H54 (cell line): ENCODE measurements at regions not wholly inside any gene's neighbourhood (a gene's known extent, or its start where the extent isn't known, plus 50 kb on each side); places are given as distances from the start of the nearest gene placed in this dataset.
"Not testable (repeated sequence)": the region's sequence is repeated elsewhere in the genome, so short reads cannot be mapped to it uniquely, and the experiment has no call there.

Source experiments
- DNase-seq: peaks from one replicate; pipeline ENCODE4 v3.0.0; 2011; ENCODE audit warnings: low spot score, mixed read lengths; ENCODE audit not compliant: insufficient read length
- FAIRE-seq: peaks from 3 replicates; lab custom pipeline; 2011; peaks lifted over from hg19 to GRCh38; lab: Jason Lieb, UNC
- POLR2A ChIP-seq: IDR thresholded peaks from 2 replicates; pipeline ENCODE4 v1.6.1; 2011; ENCODE audit warnings: low read depth, mild to moderate bottlenecking, low read length

DNA sequence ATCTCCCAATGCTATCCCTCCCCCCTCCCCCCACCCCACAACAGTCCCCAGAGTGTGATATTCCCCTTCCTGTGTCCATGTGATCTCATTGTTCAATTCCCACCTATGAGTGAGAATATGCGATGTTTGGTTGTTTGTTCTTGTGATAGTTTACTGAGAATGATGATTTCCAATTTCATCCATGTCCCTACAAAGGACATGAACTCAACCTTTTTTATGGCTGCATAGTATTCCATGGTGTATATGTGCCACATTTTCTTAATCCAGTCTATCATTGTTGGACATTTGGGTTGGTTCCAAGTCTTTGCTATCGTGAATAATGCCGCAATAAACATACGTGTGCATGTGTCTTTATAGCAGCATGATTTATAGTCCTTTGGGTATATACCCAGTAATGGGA, 106.1 kb downstream of the FOXD4L6 start:
- FAIRE-seq, DNase-seq: not testable (repeated sequence)

DNA sequence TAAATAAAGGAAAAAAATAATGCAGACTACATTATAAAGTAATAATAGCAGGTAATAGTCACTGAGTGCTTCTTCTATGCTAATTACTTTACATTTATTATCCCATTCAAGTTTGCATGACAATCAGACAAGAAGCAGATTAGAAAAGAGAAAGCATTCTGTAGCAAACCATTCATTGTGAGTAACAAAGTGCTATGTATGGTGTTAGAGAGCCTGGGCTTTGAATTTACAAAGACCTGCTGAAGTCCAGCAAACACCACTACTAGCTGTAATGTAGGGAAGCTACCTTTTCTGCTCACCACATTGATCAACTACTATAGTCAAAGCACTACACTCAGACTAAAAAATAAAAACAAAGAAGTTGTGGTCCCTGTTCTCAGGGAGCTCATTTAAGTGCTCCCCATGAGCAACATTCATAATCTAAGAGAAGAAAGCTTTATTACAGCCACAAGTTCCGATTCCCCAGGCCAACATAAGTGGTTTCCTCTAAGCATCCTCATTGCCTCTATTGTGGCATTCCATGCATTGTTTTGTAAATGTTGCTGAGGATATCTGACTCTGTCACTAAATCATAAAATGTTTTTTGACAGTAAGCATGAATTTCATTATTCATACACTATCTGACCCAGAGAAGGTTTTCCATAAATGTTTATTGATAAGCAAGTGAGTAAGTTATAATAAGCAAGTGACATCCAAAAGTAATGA, 108.5 kb downstream of the FOXD4L6 start:
- FAIRE-seq, DNase-seq: not testable (repeated sequence)

DNA sequence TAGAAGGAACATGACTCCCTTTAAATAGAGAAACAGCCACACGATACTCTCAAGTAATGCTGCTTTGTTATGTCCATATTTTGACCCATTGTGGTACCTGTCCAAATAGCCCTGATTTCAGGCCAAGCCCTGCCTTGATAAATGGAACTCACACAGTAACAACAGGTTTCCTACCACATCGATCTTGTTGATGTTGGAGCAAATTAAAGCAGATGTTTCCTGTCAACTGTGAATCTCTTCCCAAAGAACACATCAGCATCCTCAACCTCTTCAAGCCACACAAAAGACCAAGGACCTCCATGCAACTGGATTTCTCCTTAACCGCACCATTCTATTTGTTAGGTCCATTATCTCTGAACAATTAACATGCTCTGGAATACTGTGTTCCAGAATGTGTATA, 109.5 kb downstream of the FOXD4L6 start:
- not testable (repeated sequence) for FAIRE-seq, DNase-seq

DNA sequence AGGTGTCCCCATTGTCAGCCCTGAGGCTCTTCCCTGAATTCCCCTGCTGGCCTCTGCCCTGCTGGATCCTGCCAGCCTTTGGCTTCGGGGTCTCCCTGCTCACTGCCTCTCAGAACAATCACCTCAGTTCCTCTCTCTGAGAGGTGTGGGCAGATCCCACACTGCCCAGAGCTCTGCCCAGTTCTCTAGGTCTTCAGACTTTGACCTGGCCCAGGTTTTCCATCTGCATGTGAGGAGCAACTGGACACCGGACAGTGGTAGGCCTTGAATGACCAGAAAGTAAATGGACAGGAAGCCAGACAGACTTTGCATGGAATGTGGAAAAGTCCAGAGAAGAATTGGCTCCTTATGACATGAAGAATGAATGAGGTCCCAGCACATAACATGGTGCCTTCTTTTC, 111.8 kb downstream of the FOXD4L6 start:
- DNase-seq, FAIRE-seq: not testable (repeated sequence)

DNA sequence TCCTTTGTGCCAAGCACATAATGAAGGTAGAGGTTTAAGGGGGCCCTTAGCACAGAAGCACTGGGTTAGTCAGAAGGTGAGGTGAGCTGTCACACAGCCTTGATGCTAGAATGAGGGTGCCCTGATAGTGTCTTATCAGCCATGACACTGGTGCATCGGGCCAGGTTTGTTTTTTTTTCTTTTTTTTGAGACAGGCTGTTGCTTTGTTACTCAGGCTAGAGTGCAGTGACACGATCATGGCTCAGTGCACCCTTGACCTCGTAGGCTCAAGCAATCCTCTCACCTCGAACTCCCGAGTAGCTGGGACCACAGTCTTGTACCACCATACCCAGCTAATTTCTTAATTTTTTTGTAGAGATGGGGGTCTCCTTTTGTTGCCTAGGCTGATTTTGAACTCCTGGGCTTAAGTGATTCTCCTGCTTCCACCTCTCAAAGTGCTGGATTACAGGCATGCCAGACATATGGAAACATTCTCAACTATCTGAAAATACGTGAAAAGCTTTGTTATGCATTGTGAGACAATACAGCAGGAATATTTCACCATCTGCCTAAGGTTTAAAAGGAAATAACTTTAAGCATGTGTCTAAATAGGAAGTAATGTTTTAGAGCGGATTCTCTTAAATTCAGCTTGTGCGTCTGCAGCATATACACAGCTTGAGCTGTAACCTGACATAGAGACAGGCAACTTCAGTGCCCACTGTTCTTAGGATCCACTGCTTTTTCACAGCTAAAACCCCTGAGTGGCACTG, 128.4 kb downstream of the FOXD4L6 start:
- not testable (repeated sequence) for FAIRE-seq, DNase-seq

DNA sequence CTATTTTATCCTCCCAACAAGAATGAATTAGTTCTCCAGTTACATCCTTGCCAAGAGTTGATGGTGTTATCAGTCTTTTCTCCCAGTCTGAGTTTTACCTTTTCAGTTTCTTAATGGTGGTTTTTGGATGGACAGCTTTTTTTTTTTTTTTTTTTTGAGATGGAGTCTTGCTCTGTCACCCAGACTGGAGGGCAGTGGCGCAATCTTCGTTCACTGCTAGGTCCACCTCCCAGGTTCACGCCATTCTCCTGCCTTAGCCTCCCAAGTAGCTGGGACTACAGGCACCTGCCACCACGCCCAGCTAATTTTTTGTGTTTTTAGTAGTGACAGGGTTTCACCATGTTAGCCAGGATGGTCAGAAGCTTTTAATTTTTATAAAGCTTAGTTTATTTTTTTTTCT, 133.0 kb downstream of the FOXD4L6 start:
- not testable (repeated sequence) for DNase-seq, FAIRE-seq

DNA sequence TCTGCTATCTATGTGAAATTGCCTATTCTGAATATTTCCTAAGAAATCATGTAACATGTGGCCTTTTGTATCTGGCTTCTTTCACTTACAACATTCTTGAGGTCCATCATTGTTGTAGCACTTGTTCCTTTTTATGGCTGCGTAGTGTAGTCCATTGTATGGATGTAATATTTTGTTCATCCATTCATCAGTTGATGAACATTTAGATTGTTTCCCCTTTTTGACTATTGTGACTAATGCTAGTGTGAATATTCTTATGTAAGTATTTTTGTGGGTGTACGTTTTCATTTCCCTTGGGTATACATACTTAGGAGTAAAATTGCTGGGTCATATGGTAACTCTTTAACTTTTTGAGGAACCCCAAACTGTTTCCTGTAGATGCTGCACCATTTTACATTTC, 134.6 kb downstream of the FOXD4L6 start:
- not testable (repeated sequence) for FAIRE-seq, DNase-seq

DNA sequence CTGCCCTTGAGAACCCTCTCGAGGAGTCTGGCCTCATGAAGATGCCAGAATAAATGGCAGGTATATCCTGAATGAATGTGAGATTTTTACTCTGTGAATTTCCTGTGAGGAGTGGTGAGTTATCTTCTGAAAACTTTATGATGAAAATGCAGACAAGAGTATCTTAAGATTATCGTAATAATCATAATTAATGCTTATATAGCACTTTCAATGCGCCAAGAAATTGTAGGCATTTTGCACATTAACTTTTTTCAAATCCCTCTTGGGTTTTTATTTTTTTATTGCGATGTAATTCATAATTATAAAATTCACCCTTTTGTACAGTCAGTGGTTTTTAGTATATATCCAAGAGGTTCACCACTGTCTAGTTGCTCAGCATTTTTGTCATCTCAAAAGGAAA, 135.1 kb downstream of the FOXD4L6 start:
- not testable (repeated sequence) for FAIRE-seq, DNase-seq

DNA sequence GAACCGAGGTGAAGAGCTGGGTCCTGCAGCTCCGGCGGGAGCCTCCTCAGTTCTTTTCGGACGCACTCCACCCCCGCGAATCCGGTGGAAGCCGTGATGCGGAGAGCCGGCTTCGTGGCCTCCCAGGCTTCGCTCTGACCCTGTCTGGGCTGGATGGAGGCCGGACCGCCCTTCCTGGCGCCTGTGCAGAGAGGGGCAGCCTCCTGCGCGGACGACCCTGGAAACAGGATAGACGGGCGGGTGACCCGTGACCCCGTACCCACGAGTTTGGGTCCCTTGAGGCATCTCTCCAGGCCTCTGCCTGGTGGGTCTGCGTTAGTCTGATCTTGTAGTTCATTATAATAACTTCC, 136.0 kb downstream of the FOXD4L6 start:
- FAIRE-seq, DNase-seq: not testable (repeated sequence)

DNA sequence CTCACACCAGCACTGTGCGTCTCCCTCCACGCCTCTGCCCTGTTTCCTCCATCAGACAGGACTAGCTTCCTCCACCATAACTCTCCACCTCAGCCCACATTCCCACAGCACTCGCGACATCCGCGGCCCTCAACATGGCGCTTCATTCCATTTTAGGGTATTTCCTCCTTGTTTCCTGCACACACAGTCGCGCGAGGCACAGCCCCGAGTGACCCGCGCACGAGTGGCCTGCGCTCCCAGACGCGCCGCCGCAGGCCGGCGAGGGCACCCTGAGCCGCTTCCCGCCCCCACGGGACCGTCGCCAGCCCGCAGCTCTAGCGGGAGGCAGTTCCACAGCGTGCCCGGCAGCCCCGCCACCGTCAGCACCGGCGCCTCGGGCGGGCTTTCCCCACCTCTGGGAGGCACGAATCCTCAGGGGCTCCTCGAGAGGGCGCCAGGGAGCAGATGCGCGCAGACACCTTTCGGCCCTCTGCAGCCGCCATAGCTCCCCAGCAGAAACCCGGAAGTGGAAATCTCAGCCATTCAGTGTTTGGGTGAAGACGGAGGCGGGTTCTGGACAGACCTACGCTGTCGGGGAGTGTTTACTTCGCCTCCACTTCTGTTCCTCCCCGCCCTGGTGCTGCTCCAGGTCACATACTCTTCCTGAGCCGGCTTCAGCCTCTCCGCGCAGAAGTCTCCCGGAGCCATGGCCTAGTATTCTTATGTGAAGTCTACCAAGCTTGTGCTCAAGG, 136.6 kb downstream of the FOXD4L6 start:
- not testable (repeated sequence) for FAIRE-seq
- peak; percentile 63 for DNase-seq
- TF ChIP-seq POLR2A = peak; percentile 72

DNA sequence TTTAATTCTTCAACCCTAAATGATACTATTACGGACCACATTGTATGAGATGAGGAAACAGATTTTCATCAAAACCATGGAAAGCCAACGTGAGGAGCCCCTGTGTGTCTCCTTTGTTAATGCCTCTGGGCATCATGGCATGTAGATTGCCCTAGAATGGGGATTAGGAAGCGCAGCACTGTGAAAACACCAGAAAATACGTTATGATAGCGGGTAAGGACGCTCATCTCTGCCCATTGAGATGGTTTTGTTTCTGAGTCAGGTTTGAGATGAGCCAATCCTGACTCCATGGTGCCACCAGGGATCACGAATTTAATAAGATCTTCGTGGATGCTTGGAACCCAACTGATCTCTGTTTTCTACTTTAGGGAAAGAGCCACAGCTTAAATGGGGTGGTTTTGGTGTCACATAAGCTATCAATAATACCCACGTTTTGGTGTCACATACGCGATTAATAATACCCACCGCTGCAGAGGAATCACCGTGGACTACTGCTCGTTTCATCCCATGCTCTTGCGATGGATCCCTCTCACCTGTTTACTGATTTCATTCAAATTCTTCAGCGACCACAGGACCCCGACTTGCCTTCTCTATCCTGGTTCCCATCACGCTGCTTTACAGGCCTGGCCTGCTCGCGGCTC, 137.3 kb downstream of the FOXD4L6 start:
- FAIRE-seq, DNase-seq: not testable (repeated sequence)

DNA sequence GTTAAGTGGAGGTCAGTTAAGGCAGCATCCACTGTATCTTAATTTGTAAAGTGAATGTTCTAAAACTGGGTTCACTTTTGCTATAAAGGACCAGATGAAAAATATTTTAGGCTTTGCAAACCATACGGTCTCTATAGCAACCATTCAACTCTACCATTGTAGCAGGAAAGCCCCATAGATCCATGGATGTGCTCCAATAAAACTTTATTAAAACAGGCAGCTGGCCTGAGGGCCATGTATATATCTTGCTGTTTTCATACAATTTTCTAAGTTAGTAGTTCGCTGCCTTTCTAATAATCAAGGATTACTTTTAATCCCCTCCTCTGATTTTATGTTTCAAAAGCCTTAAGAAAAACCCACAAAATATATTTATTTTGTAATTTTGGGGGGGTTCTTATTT, 142.1 kb downstream of the FOXD4L6 start:
- DNase-seq, FAIRE-seq: not testable (repeated sequence)

DNA sequence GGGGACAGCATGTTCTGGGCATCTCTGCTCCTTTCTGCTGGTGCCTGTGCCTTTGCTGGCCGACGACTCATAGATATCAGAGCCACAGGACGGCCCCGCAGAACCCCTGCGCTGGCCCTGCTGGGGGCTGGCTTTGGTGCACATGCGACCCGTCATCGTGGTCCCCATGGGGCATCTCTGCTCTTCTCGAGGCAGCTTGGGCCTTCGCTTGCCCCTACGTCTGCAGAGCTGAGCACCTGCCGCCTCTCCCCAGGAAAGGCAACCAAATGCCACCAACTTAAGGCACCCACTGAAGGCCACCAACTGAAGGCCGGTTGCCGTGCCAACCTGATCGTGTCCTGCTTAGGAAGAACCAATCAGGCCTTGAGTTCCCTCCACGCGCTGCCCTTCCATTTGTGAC, 153.1 kb downstream of the FOXD4L6 start:
- DNase-seq, FAIRE-seq: not testable (repeated sequence)

DNA sequence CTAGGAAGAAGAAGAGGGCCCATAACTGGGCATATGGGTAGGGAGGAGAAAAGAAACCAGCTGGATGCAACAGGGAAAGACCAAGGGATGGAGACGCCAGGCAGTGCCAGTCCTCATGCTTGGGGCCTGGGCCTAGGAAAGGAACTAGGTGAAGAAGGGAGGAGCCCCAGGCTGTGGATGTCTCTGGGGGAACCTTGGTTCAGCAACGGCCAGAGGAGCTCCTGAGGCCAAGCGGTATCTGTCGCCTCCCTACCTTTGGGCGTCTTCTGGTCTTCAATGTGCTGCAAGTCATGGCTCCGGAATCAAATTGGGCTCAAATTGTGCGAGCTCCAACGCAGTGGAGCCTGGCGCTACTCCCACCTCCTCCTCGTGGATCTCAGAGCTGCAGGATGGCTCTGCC, 153.6 kb downstream of the FOXD4L6 start:
- DNase-seq, FAIRE-seq: not testable (repeated sequence)

DNA sequence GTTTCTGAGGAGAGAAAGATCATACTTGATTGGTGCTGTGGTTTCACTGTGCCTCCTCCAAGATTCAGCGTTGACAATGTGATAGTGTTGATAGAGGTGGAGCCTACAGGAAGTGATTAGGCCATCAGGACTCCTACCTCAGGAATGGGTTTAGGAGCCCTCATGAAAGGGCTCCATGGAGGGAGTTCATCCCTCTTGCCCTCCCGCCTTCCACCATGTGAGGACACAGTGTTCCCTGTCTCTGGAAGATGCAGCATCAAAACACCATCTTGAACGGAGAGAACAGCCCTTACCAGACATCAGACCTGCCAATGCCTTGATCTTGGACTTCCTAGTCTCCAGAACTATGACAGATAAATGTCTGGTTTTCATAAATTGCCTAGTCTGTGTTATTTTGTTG, 156.7 kb downstream of the FOXD4L6 start:
- not testable (repeated sequence) for DNase-seq, FAIRE-seq

DNA sequence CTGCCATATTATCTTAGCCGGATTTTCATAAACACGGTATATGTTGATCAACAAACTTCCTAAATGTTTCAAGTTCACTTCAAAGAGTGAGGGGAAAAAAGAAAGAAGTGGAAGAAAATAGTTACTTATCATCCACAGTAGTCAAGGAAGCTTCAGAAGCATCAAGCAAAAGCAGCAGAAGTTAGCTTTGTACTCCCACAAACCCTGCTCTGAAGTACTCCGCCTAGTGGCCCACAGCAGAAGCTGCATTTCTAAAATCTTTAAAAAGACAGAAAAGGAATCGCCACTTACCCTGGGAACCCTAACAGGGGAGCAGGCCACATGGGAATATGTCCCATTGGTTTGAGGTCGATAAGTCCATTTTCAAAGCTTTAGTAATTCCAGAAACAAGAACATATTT, 158.1 kb downstream of the FOXD4L6 start:
- FAIRE-seq, DNase-seq: not testable (repeated sequence)

DNA sequence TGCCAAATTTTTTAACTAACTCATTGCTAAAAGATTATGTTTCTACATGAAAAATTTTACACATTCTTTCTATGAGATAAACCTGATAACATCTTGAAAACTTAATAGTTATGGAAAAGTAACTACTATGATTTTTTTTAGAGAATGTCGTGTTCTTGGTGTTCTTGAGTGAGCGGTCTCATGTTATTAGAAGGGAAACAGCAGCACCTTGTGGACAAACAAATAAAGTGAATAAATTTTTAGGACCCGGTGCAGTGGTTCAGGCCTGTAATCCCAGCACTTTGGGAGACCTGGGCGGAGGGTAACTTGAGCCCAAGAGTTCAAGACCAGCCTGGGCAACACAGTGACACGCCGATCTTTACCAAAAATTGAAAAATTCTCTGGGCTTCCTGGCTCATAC, 166.0 kb downstream of the FOXD4L6 start:
- not testable (repeated sequence) for DNase-seq, FAIRE-seq

DNA sequence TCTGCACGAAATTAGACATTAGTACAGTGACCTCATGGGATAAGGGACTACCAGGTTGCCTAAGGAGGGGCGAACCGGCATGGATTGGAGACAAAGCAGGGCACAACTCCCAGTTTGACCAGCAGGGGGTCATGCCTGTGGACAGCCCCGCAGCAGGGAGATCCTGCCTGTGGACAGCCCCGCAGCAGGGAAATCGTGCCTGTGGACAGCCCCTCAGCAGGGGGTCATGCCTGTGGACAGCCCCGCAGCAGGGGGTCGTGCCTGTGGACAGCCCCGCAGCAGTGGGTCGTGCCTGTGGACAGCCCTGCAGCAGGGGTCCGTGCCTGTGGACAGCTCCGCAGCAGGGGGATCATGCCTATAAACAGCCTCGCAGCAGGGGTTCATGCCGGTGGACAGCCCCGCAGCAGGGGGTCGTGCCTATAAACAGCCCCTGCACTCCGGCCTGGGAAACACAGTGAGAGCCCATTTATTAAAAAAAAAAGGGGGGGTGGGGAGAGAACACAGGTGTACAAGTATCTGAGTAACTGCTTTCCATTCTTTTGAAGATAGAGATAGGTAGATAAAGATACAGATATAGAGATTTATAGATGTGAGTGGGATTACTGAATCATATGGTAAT, 176.5 kb downstream of the FOXD4L6 start:
- FAIRE-seq = not testable (repeated sequence)
- DNase-seq = peak; percentile 12

DNA sequence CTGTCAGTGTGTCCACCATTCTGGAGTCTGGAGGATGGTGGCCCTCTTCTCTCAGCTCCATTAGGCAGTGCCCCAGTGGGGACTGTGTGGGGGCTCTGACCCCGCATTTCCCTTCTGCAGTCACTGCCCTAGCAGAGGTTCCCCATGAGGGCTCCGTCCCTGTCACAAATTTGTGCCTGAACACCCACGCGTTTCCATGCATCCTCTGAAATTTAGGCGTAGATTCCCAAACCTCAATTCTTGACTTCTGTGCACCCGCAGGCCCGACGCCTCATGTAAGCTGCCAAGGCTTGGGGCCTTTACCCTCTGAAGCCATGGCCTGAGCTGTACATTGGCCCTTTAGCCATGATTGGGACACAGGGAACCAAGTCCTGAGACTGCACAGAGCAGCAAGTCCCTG, 182.3 kb downstream of the FOXD4L6 start:
- DNase-seq = not testable (repeated sequence)

More for the DNA sequence above, 182.3 kb downstream of the FOXD4L6 start:
- not testable (repeated sequence) for FAIRE-seq
